PC-3 (cell line): ENCODE measurements at regions not wholly inside any gene's neighbourhood (a gene's known extent, or its start where the extent isn't known, plus 50 kb on each side); places are given as distances from the start of the nearest gene placed in this dataset.

Experiments used
- EZH2 ChIP-seq: fragments of 300-600 bp; sonication (generic); IDR thresholded peaks from one replicate; pipeline ENCODE4 v1.6.1; 2017; ENCODE audit warnings: antibody characterized with exemption, mild to moderate bottlenecking, low read length; ENCODE audit not compliant: unreplicated experiment
- EZH2phosphoT487 ChIP-seq: fragments of 300-600 bp; sonication (generic); IDR thresholded peaks from 2 replicates; pipeline ENCODE4 v1.6.1; 2018; ENCODE audit warnings: mild to moderate bottlenecking, antibody characterized with exemption, low read length, borderline replicate concordance
- TF ChIP-seq, protein P1 (sequence below): fragments of 300-600 bp; sonication (generic); conservative IDR thresholded peaks from 2 replicates; pipeline ENCODE4 v1.5.1; 2017; ENCODE audit warnings: antibody characterized with exemption, low read depth, mild to moderate bottlenecking, low read length

DNA sequence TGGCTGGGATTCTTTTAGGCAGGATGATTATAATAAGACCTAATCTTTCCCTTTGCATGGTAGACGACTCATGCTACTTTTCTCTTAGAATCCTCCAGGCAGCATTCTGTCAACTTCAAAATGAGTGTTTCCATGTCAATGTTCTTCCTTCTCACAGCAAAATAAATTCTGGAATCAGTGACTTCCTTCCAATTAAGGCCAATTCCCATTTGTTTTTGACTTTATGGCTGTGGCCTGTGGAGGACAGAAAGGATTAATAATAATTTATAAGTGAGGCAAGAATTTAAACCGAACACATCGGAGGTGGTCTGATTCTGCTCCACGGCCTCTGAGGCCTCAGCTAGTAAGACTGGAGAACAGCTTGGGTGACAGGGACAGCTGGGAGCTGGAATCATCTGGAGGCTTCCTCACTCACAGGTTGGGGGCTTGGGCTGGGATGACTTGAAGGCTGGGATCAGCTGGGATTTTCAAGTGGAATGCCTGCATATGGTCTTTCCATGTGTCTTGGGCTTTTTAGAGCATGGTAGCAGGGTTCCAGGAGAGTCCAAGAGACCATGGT, 241.8 kb upstream of the MCTP2 start:
- TF ChIP-seq EZH2phosphoT487 (no peak), EZH2 (no peak)
- TF ChIP-seq, protein P1, sequence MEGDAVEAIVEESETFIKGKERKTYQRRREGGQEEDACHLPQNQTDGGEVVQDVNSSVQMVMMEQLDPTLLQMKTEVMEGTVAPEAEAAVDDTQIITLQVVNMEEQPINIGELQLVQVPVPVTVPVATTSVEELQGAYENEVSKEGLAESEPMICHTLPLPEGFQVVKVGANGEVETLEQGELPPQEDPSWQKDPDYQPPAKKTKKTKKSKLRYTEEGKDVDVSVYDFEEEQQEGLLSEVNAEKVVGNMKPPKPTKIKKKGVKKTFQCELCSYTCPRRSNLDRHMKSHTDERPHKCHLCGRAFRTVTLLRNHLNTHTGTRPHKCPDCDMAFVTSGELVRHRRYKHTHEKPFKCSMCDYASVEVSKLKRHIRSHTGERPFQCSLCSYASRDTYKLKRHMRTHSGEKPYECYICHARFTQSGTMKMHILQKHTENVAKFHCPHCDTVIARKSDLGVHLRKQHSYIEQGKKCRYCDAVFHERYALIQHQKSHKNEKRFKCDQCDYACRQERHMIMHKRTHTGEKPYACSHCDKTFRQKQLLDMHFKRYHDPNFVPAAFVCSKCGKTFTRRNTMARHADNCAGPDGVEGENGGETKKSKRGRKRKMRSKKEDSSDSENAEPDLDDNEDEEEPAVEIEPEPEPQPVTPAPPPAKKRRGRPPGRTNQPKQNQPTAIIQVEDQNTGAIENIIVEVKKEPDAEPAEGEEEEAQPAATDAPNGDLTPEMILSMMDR, result no peak
